Stimulated activated effector memory CD8-positive, alpha-beta T cell treated with anti-CD3 and anti-CD28 coated beads, Interleukin-12 subunit alpha, Interleukin-12 subunit beta, amount 100 ng/mL, for 72 hours (primary cell): ENCODE measurements at regions not wholly inside any gene's neighbourhood (a gene's known extent, or its start where the extent isn't known, plus 50 kb on each side); places are given as distances from the start of the nearest gene placed in this dataset.

Source experiments
- ATAC-seq: fragments of 150-1000 bp; cut with Tn5 transposase; 2 replicates; pipeline ENCODE4 v1.10.0; 2021
- DNase-seq, 2 donors: peaks; one replicate each; pipeline ENCODE4 v3.0.0; 2021 to 2022; ENCODE audit warnings: low spot score in 2 of 2
- H3K27ac Mint-ChIP-seq: one replicate; pipeline ENCODE4 v1.8.0; 2022; ENCODE audit warnings: mild to moderate bottlenecking, mixed read lengths
- H3K36me3 Mint-ChIP-seq: one replicate; pipeline ENCODE4 v1.8.0; 2022; ENCODE audit warnings: mild to moderate bottlenecking, mixed read lengths
- H3K4me1 Mint-ChIP-seq: one replicate; pipeline ENCODE4 v1.8.0; 2022; ENCODE audit warnings: mixed read lengths
- H3K4me3 Mint-ChIP-seq: one replicate; pipeline ENCODE4 v1.8.0; 2022; ENCODE audit warnings: mild to moderate bottlenecking, mixed read lengths
- H3K9me3 Mint-ChIP-seq: one replicate; pipeline ENCODE4 v1.8.0; 2022; ENCODE audit warnings: mixed read lengths

- H3K4me1 Mint-ChIP-seq, result no peaks in the 10 kb centered on the region
- ATAC-seq, result no peak
- no peak overlapping the region for H3K27ac Mint-ChIP-seq
- no peak overlapping the region for H3K4me3 Mint-ChIP-seq
- H3K36me3 Mint-ChIP-seq, result no peaks in the 10 kb centered on the region
- peaks cover 7% of the 10 kb centered on the region for H3K9me3 Mint-ChIP-seq
- no peak for DNase-seq
Observed at GRCh38 chr4:117626664-117627063, 407.6 kb upstream of the NDST3 start.

- no peaks in the 10 kb centered on the region for H3K4me1 Mint-ChIP-seq
- peaks cover 9% of the 10 kb centered on the region for H3K9me3 Mint-ChIP-seq
- no peak overlapping the region for H3K4me3 Mint-ChIP-seq
- H3K27ac Mint-ChIP-seq, result no peak overlapping the region
- ATAC-seq (no peak), DNase-seq (no peak)
- H3K36me3 Mint-ChIP-seq, result no peaks in the 10 kb centered on the region
Observed at GRCh38 chr4:117634716-117635115, 399.6 kb upstream of the NDST3 start.

GRCh38 chr4:117637347-117637746, 396.9 kb upstream of the NDST3 start:
- Mint-ChIP-seq H3K4me1 (no peaks in the 10 kb centered on the region), H3K36me3 (no peaks in the 10 kb centered on the region), H3K4me3 (no peak overlapping the region), H3K9me3 (peaks cover 5% of the 10 kb centered on the region), H3K27ac (no peak overlapping the region)
- no peak for DNase-seq
- peak; percentile 39 for ATAC-seq

- no peaks in the 10 kb centered on the region for H3K4me1 Mint-ChIP-seq
- peaks cover 7% of the 10 kb centered on the region for H3K9me3 Mint-ChIP-seq
- H3K27ac Mint-ChIP-seq, result no peak overlapping the region
- no peak overlapping the region for H3K4me3 Mint-ChIP-seq
- no peaks in the 10 kb centered on the region for H3K36me3 Mint-ChIP-seq
- DNase-seq (no peak), ATAC-seq (no peak)
Observed at GRCh38 chr4:117640836-117641235, 393.4 kb upstream of the NDST3 start.

GRCh38 chr4:117641519-117641918, 392.8 kb upstream of the NDST3 start:
- DNase-seq, result no peak
- no peak for ATAC-seq
- H3K4me1 Mint-ChIP-seq, result no peaks in the 10 kb centered on the region
- no peak overlapping the region for H3K27ac Mint-ChIP-seq
- no peak overlapping the region for H3K4me3 Mint-ChIP-seq
- H3K36me3 Mint-ChIP-seq, result no peaks in the 10 kb centered on the region
- H3K9me3 Mint-ChIP-seq, result peaks cover 7% of the 10 kb centered on the region

- Mint-ChIP-seq H3K4me3 (no peak overlapping the region), H3K9me3 (peaks cover 10% of the 10 kb centered on the region), H3K4me1 (no peaks in the 10 kb centered on the region), H3K36me3 (no peaks in the 10 kb centered on the region), H3K27ac (no peak overlapping the region)
- ATAC-seq (no peak), DNase-seq (no peak)
Observed at GRCh38 chr4:117654079-117654478, 380.2 kb upstream of the NDST3 start.

GRCh38 chr4:117660668-117661067, 373.6 kb upstream of the NDST3 start:
- Mint-ChIP-seq H3K4me1 (no peaks in the 10 kb centered on the region), H3K36me3 (no peaks in the 10 kb centered on the region), H3K4me3 (no peak overlapping the region), H3K9me3 (peaks cover 10% of the 10 kb centered on the region), H3K27ac (no peak overlapping the region)
- DNase-seq (no peak), ATAC-seq (no peak)

- Mint-ChIP-seq H3K9me3 (peaks cover 14% of the 10 kb centered on the region), H3K27ac (no peak overlapping the region), H3K4me3 (no peak overlapping the region), H3K4me1 (no peaks in the 10 kb centered on the region), H3K36me3 (no peaks in the 10 kb centered on the region)
- DNase-seq (no peak), ATAC-seq (no peak)
Observed at GRCh38 chr4:117661091-117662072, 372.9 kb upstream of the NDST3 start.

- no peak overlapping the region for H3K27ac Mint-ChIP-seq
- no peak for DNase-seq
Observed at GRCh38 chr4:117664706-117665444, 369.4 kb upstream of the NDST3 start.

GRCh38 chr4:117676153-117676552, 358.1 kb upstream of the NDST3 start:
- Mint-ChIP-seq H3K4me1 (no peaks in the 10 kb centered on the region), H3K36me3 (no peaks in the 10 kb centered on the region), H3K9me3 (peaks cover 10% of the 10 kb centered on the region), H3K27ac (no peak overlapping the region), H3K4me3 (no peak overlapping the region)
- ATAC-seq (no peak), DNase-seq (no peak)

More at GRCh38 chr4:117664706-117665444, 369.4 kb upstream of the NDST3 start:
- Mint-ChIP-seq H3K36me3 (no peaks in the 10 kb centered on the region), H3K4me1 (no peaks in the 10 kb centered on the region), H3K4me3 (no peak overlapping the region), H3K9me3 (peaks cover 8% of the 10 kb centered on the region)
- ATAC-seq, result no peak

GRCh38 chr4:117678861-117679260, 355.4 kb upstream of the NDST3 start:
- no peak for DNase-seq
- Mint-ChIP-seq H3K9me3 (peaks cover 10% of the 10 kb centered on the region), H3K27ac (no peak overlapping the region), H3K36me3 (no peaks in the 10 kb centered on the region), H3K4me3 (no peak overlapping the region), H3K4me1 (no peaks in the 10 kb centered on the region)
- ATAC-seq, result no peak

- no peaks in the 10 kb centered on the region for H3K36me3 Mint-ChIP-seq
- DNase-seq (no peak), ATAC-seq (no peak)
- no peak overlapping the region for H3K4me3 Mint-ChIP-seq
- H3K9me3 Mint-ChIP-seq, result peaks cover 6% of the 10 kb centered on the region
- no peaks in the 10 kb centered on the region for H3K4me1 Mint-ChIP-seq
- H3K27ac Mint-ChIP-seq, result no peak overlapping the region
Observed at GRCh38 chr4:117691572-117692351, 342.5 kb upstream of the NDST3 start.

- peaks cover 6% of the 10 kb centered on the region for H3K9me3 Mint-ChIP-seq
Observed at GRCh38 chr4:117692538-117692937, 341.7 kb upstream of the NDST3 start.

GRCh38 chr4:117699595-117699994, 334.7 kb upstream of the NDST3 start:
- no peaks in the 10 kb centered on the region for H3K36me3 Mint-ChIP-seq
- no peak for DNase-seq
- no peak for ATAC-seq
- peaks cover 6% of the 10 kb centered on the region for H3K9me3 Mint-ChIP-seq
- no peaks in the 10 kb centered on the region for H3K4me1 Mint-ChIP-seq
- no peak overlapping the region for H3K4me3 Mint-ChIP-seq
- H3K27ac Mint-ChIP-seq, result no peak overlapping the region

More at GRCh38 chr4:117692538-117692937, 341.7 kb upstream of the NDST3 start:
- ATAC-seq (no peak), DNase-seq (no peak)
- H3K36me3 Mint-ChIP-seq, result no peaks in the 10 kb centered on the region
- no peak overlapping the region for H3K27ac Mint-ChIP-seq
- no peaks in the 10 kb centered on the region for H3K4me1 Mint-ChIP-seq
- no peak overlapping the region for H3K4me3 Mint-ChIP-seq
